Ovary (tissue), 7 donors: ENCODE measurements at regions not wholly inside any gene's neighbourhood (a gene's known extent, or its start where the extent isn't known, plus 50 kb on each side); places are given as distances from the start of the nearest gene placed in this dataset.

ENCODE experiments used
- DNase-seq, 5 donors: peaks; one replicate each; pipeline ENCODE4 v3.0.0-alpha.2; 2019 to 2020
- H3K27ac ChIP-seq, 2 donors: fragments of 200-600 bp; one replicate each; pipeline versions ENCODE4 v1.5.1 to v1.8.0; 2019 to 2022
- H3K27me3 ChIP-seq: fragments of 200-600 bp; one replicate; pipeline ENCODE4 v1.8.0; 2022
- H3K36me3 ChIP-seq: fragments of 200-600 bp; sonication (generic); one replicate; pipeline ENCODE4 v1.5.1; 2019
- H3K4me1 ChIP-seq: one replicate; pipeline ENCODE4 v1.8.1; 2013; ENCODE audit warnings: mild to moderate bottlenecking, moderate library complexity; ENCODE audit not compliant: insufficient read depth
- H3K4me3 ChIP-seq: fragments of 200-600 bp; sonication (generic); one replicate; pipeline ENCODE4 v1.5.1; 2017
- H3K9me3 ChIP-seq, 2 donors: fragments of 200-600 bp in 1 of 2; sonication (generic) in 1 of 2; one replicate each; pipeline versions ENCODE4 v1.5.1 to v1.8.1; 2013 to 2019; ENCODE audit warnings: mild to moderate bottlenecking in 1 of 2, moderate library complexity in 1 of 2
- CTCF ChIP-seq, 3 donors: fragments of 450-650 bp in 2 of 3; fragments of 200-600 bp in 1 of 3; IDR thresholded peaks; one replicate each; pipeline versions ENCODE4 v1.5.1 to v1.8.0; 2016 to 2022; ENCODE audit warnings: antibody characterized with exemption in 3 of 3, mild to moderate bottlenecking in 1 of 3
- EP300 ChIP-seq: sonication (generic); formaldehyde crosslinking; IDR thresholded peaks from one replicate; pipeline ENCODE4 v1.6.1; 2017; ENCODE audit warnings: antibody characterized with exemption
- POLR2A ChIP-seq: fragments of 450-650 bp; IDR thresholded peaks from one replicate; pipeline ENCODE4 v1.6.1; 2017; ENCODE audit warnings: antibody characterized with exemption, mild to moderate bottlenecking, moderate library complexity
- WGBS, 3 donors: extraction: QIAGEN DNeasy Blood & Tissue Kit in 1 of 3; methylation state at CpG; one replicate each; pipeline versions ENCODE4 v1.1.5 to v1.1.7; 2013 to 2017; 5-methylcytosine and 5-hydroxymethylcytosine counted together
- intact Hi-C, 4 donors: fragments of 100-400 bp; cut with DNase I; formaldehyde crosslinking; loops; one replicate each; pipeline versions ENCODE4 v1.11.0 to v1.15.1; 2022 to 2023
- donor health status: DM: no; HTN: no; CAD: no; lungs with moderate emphysema.
- donor health status: DM: no; HTN: no; CAD: no.
- donor health status: Bipolar disorder and iron deficiency.
- donor health status: DM: no; HTN: no; CAD: no.
- donor health status: DM: yes; HTN: yes; CAD: no.

GRCh38 chr1:67524143-67525052, 94.2 kb upstream of the SERBP1 start:
- 47 to 55% (median 49%) methylated on average over 7 of the region's 7 CpGs for WGBS, 3 donors
- Histone ChIP-seq H3K27me3 (no peaks in the 10 kb centered on the region), H3K9me3 (no peaks in the 10 kb centered on the region), H3K27ac (no peak overlapping the region), H3K36me3 (no peaks in the 10 kb centered on the region), H3K4me1 (no peaks in the 10 kb centered on the region), H3K4me3 (no peak overlapping the region)
- intact Hi-C loops = no loop called here
- TF ChIP-seq EP300 (no peak), CTCF (IDR thresholded peaks at IDR 0.05) (no peak), POLR2A (no peak)
- DNase-seq = no peak

GRCh38 chr1:67525053-67525760, 95.0 kb upstream of the SERBP1 start:
- Histone ChIP-seq H3K9me3 (no peaks in the 10 kb centered on the region), H3K27me3 (no peaks in the 10 kb centered on the region), H3K36me3 (no peaks in the 10 kb centered on the region), H3K27ac (no peak overlapping the region), H3K4me3 (no peak overlapping the region), H3K4me1 (no peaks in the 10 kb centered on the region)
- intact Hi-C loops = no loop called here
- 61 to 75% (median 70%) methylated on average over 2 of the region's 2 CpGs for WGBS, 3 donors
- no peak for DNase-seq
- TF ChIP-seq POLR2A = no peak
- no peak for TF ChIP-seq CTCF (IDR thresholded peaks at IDR 0.05)
- TF ChIP-seq EP300 = no peak

- Histone ChIP-seq H3K9me3 (no peaks in the 10 kb centered on the region), H3K36me3 (no peaks in the 10 kb centered on the region), H3K27me3 (no peaks in the 10 kb centered on the region), H3K4me3 (no peak overlapping the region), H3K27ac (no peak overlapping the region), H3K4me1 (no peaks in the 10 kb centered on the region)
- DNase-seq = no peak
- intact Hi-C loops = no loop called here
- no peak for TF ChIP-seq CTCF (IDR thresholded peaks at IDR 0.05)
- no peak for TF ChIP-seq EP300
- no peak for TF ChIP-seq POLR2A
- 77 to 90% (median 80%) methylated on average over 4 of the region's 4 CpGs for WGBS, 3 donors
These were observed 97.9 kb upstream of the SERBP1 start for GRCh38 chr1:67528141-67528540.

- no peaks in the 10 kb centered on the region for H3K36me3 ChIP-seq
- no peak overlapping the region for H3K27ac ChIP-seq
- H3K9me3 ChIP-seq = no peaks in the 10 kb centered on the region
- no peak overlapping the region for H3K4me3 ChIP-seq
- no peak for DNase-seq
- H3K27me3 ChIP-seq = no peaks in the 10 kb centered on the region
- intact Hi-C loops = loop anchor here (10.0 kb wide), 4 partner anchors 155 to 585 kb away; partner anchors contain the start of genes GADD45A (in 1 of the 4) and GNG12 (in 1 of the 4)
- H3K4me1 ChIP-seq = no peaks in the 10 kb centered on the region
- TF ChIP-seq EP300 = no peak
- TF ChIP-seq POLR2A = no peak
- no peak for TF ChIP-seq CTCF (IDR thresholded peaks at IDR 0.05)
These were observed 99.9 kb upstream of the SERBP1 start for GRCh38 chr1:67530071-67530470.
